ENCODE measurements at regions not wholly inside any gene's neighbourhood (a gene's known extent, or its start where the extent isn't known, plus 50 kb on each side); places are given as distances from the start of the nearest gene placed in this dataset.

DNA sequence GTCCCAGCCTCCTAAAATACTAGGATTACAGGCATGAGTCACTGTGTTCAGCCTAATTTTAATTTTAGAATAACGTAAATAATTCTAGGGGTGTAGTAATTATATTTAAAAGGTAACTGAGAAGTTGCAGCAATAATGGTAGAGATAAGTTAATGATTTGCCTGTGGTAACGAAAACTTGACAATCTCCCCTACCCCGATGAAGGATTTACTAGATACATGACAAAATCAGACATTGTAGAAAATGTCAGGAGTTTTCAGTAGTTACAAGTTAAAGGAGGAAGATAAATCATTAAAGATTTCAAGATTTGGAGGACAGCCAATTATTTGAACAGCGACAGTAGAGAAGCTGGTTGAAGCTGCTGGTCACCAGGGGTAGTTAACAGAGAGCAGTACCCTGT lies 652.2 kb upstream of the PCDH20 start:
- Histone ChIP-seq H3K9me2 (replicated peaks; ENCODE audit: low read depth, low read length) (no peaks in the 10 kb centered on the region), H3K9me3 (ENCODE audit: insufficient read depth, low read depth, low read length) (no peaks in the 10 kb centered on the region), H3K36me3 (ENCODE audit: insufficient read depth, low read length) (no peaks in the 10 kb centered on the region), H4K20me1 (ENCODE audit: insufficient read depth, low read length, poor library complexity, severe bottlenecking) (no peaks in the 10 kb centered on the region), H3K27me3 (ENCODE audit: insufficient read depth, low read length, poor library complexity, severe bottlenecking) (no peaks in the 10 kb centered on the region), H3K4me2 (ENCODE audit: low read depth, low read length, poor library complexity, severe bottlenecking) (no peak overlapping the region), H3K79me2 (ENCODE audit: insufficient read depth, low read length) (no peaks in the 10 kb centered on the region), H2AFZ (ENCODE audit: low read length) (no peak overlapping the region), H3K4me3 (ENCODE audit: low read length, poor library complexity, severe bottlenecking) (no peak overlapping the region), H3F3A (ENCODE audit: low read depth) (no peaks in the 10 kb centered on the region), H3K9ac (ENCODE audit: low read depth, low read length, poor library complexity, severe bottlenecking) (no peak overlapping the region), H3K4me1 (ENCODE audit: insufficient read depth, low read length, poor library complexity, severe bottlenecking) (no peaks in the 10 kb centered on the region)
- TF ChIP-seq, protein P1, sequence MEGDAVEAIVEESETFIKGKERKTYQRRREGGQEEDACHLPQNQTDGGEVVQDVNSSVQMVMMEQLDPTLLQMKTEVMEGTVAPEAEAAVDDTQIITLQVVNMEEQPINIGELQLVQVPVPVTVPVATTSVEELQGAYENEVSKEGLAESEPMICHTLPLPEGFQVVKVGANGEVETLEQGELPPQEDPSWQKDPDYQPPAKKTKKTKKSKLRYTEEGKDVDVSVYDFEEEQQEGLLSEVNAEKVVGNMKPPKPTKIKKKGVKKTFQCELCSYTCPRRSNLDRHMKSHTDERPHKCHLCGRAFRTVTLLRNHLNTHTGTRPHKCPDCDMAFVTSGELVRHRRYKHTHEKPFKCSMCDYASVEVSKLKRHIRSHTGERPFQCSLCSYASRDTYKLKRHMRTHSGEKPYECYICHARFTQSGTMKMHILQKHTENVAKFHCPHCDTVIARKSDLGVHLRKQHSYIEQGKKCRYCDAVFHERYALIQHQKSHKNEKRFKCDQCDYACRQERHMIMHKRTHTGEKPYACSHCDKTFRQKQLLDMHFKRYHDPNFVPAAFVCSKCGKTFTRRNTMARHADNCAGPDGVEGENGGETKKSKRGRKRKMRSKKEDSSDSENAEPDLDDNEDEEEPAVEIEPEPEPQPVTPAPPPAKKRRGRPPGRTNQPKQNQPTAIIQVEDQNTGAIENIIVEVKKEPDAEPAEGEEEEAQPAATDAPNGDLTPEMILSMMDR (conservative IDR thresholded peaks at IDR 0.05; ENCODE audit: low read length): no peak
- no peak for TF ChIP-seq EZH2phosphoT487 (IDR thresholded peaks at IDR 0.05; ENCODE audit: borderline replicate concordance)

DNA sequence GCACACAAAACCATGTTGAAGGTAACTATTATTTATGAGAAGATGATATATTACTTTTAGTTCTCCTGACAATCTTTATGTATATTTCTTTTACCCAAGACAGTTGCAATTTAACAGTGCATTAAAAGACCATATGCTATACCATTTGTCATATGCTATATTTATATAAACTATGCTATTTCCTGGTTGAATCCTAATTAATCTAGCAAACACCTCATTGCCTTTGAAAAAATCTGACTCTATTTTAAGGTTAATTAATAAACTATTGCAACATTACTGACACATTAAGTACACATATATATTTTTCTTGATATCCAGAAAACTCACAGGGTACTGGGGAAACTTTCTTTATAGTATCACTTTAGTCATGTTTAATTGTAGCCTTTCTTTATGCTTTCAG lies 649.4 kb upstream of the PCDH20 start:
- Histone ChIP-seq H3K79me2 (ENCODE audit: insufficient read depth, low read length) (no peaks in the 10 kb centered on the region), H3K9me2 (replicated peaks; ENCODE audit: low read depth, low read length) (no peaks in the 10 kb centered on the region), H2AFZ (ENCODE audit: low read length) (no peak overlapping the region)

DNA sequence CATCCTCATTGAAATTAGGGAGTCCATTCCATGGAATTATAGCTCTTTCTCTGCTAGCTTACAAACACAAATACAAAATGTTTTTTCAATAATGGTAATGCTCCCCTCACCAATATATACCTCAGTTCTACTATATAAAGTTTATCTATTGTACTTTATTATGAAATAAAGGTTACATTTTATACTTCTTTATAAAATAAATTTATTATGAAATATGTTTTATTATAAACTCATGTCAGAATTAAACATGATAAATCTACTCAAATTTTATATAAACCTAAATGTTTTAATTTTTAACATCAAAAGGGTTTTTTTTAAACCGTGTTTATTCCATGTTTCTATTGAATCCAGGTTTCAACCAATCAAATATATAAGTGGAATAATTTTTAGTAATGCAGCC lies 646.1 kb upstream of the PCDH20 start:
- no peak for TF ChIP-seq EZH2phosphoT487 (IDR thresholded peaks at IDR 0.05; ENCODE audit: borderline replicate concordance)
- TF ChIP-seq, protein P1 (conservative IDR thresholded peaks at IDR 0.05; ENCODE audit: low read length): no peak
- H3F3A ChIP-seq (ENCODE audit: low read depth): no peaks in the 10 kb centered on the region
- H3K36me3 ChIP-seq (ENCODE audit: insufficient read depth, low read length): no peaks in the 10 kb centered on the region
- H3K79me2 ChIP-seq (ENCODE audit: insufficient read depth, low read length): no peaks in the 10 kb centered on the region
- H4K20me1 ChIP-seq (ENCODE audit: insufficient read depth, low read length, poor library complexity, severe bottlenecking): no peaks in the 10 kb centered on the region
- H3K9ac ChIP-seq (ENCODE audit: low read depth, low read length, poor library complexity, severe bottlenecking): no peak overlapping the region
- H3K4me3 ChIP-seq (ENCODE audit: low read length, poor library complexity, severe bottlenecking): no peak overlapping the region
- no peak overlapping the region for H3K4me2 ChIP-seq (ENCODE audit: low read depth, low read length, poor library complexity, severe bottlenecking)
- no peaks in the 10 kb centered on the region for H3K9me2 ChIP-seq (replicated peaks; ENCODE audit: low read depth, low read length)
- no peaks in the 10 kb centered on the region for H3K4me1 ChIP-seq (ENCODE audit: insufficient read depth, low read length, poor library complexity, severe bottlenecking)
- no peaks in the 10 kb centered on the region for H3K27me3 ChIP-seq (ENCODE audit: insufficient read depth, low read length, poor library complexity, severe bottlenecking)
- H3K9me3 ChIP-seq (ENCODE audit: insufficient read depth, low read depth, low read length): no peaks in the 10 kb centered on the region
- H2AFZ ChIP-seq (ENCODE audit: low read length): no peak overlapping the region

More for the DNA sequence above, 649.4 kb upstream of the PCDH20 start:
- H3K4me2 ChIP-seq (ENCODE audit: low read depth, low read length, poor library complexity, severe bottlenecking): no peak overlapping the region
- no peak overlapping the region for H3K9ac ChIP-seq (ENCODE audit: low read depth, low read length, poor library complexity, severe bottlenecking)
- H3K4me3 ChIP-seq (ENCODE audit: low read length, poor library complexity, severe bottlenecking): no peak overlapping the region
- no peaks in the 10 kb centered on the region for H3K36me3 ChIP-seq (ENCODE audit: insufficient read depth, low read length)
- H3K4me1 ChIP-seq (ENCODE audit: insufficient read depth, low read length, poor library complexity, severe bottlenecking): no peaks in the 10 kb centered on the region
- TF ChIP-seq, protein P1 (conservative IDR thresholded peaks at IDR 0.05; ENCODE audit: low read length): no peak
- TF ChIP-seq EZH2phosphoT487 (IDR thresholded peaks at IDR 0.05; ENCODE audit: borderline replicate concordance): no peak
- no peaks in the 10 kb centered on the region for H3F3A ChIP-seq (ENCODE audit: low read depth)
- no peaks in the 10 kb centered on the region for H3K9me3 ChIP-seq (ENCODE audit: insufficient read depth, low read depth, low read length)
- no peaks in the 10 kb centered on the region for H4K20me1 ChIP-seq (ENCODE audit: insufficient read depth, low read length, poor library complexity, severe bottlenecking)
- no peaks in the 10 kb centered on the region for H3K27me3 ChIP-seq (ENCODE audit: insufficient read depth, low read length, poor library complexity, severe bottlenecking)

Data from Loucy (cell line).